Thyroid gland (tissue), 4 donors: ENCODE measurements at regions not wholly inside any gene's neighbourhood (a gene's known extent, or its start where the extent isn't known, plus 50 kb on each side); places are given as distances from the start of the nearest gene placed in this dataset.

Experiments used
- DNase-seq, 2 donors: peaks; one replicate each; pipeline ENCODE4 v3.0.0-alpha.2; 2019
- H3K27ac ChIP-seq, 3 donors: fragments of 200-600 bp; sonication (generic); 1 replicate in 2 of 3; 2 replicates in 1 of 3; pipeline ENCODE4 v1.5.1; 2016 to 2019; ENCODE audit warnings: mild to moderate bottlenecking in 1 of 3, moderate library complexity in 1 of 3
- H3K27me3 ChIP-seq: fragments of 200-600 bp; sonication (generic); one replicate; pipeline ENCODE4 v1.5.1; 2019
- H3K36me3 ChIP-seq, 2 donors: fragments of 200-600 bp; sonication (generic); one replicate each; pipeline ENCODE4 v1.5.1; 2016 to 2019
- H3K4me1 ChIP-seq, 2 donors: fragments of 200-600 bp; sonication (generic); one replicate each; pipeline ENCODE4 v1.5.1; 2017 to 2019
- H3K4me3 ChIP-seq, 3 donors: fragments of 200-600 bp; sonication (generic); replicated peaks in 1 of 3; 1 replicate in 2 of 3; 2 replicates in 1 of 3; pipeline ENCODE4 v1.5.1; 2016; ENCODE audit warnings: mild to moderate bottlenecking in 1 of 3
- H3K9me3 ChIP-seq: fragments of 200-600 bp; sonication (generic); one replicate; pipeline ENCODE4 v1.5.1; 2017
- POLR2A ChIP-seq, 2 donors: fragments of 450-650 bp; IDR thresholded peaks; one replicate each; pipeline ENCODE4 v1.6.1; 2017; ENCODE audit warnings: antibody characterized with exemption in 2 of 2, mild to moderate bottlenecking in 2 of 2, moderate library complexity in 1 of 2
- WGBS, 2 donors: methylation state at CpG; one replicate each; pipeline ENCODE4 v1.1.5; 2017; 5-methylcytosine and 5-hydroxymethylcytosine counted together
- intact Hi-C: fragments of 100-400 bp; cut with DNase I; formaldehyde crosslinking; loops from one replicate; pipeline ENCODE4 v1.15.1; 2023
- TF ChIP-seq, protein P1 (sequence below), 6 experiments: fragments of 200-600 bp in 3 of 6; fragments of 450-650 bp in 3 of 6; sonication (generic) in 3 of 6; IDR thresholded peaks; one replicate each; pipeline ENCODE4 v1.5.1; 2016 to 2019; ENCODE audit warnings: antibody characterized with exemption in 6 of 6, mild to moderate bottlenecking in 2 of 6, inconsistent platforms in 1 of 6, moderate library complexity in 1 of 6

DNA sequence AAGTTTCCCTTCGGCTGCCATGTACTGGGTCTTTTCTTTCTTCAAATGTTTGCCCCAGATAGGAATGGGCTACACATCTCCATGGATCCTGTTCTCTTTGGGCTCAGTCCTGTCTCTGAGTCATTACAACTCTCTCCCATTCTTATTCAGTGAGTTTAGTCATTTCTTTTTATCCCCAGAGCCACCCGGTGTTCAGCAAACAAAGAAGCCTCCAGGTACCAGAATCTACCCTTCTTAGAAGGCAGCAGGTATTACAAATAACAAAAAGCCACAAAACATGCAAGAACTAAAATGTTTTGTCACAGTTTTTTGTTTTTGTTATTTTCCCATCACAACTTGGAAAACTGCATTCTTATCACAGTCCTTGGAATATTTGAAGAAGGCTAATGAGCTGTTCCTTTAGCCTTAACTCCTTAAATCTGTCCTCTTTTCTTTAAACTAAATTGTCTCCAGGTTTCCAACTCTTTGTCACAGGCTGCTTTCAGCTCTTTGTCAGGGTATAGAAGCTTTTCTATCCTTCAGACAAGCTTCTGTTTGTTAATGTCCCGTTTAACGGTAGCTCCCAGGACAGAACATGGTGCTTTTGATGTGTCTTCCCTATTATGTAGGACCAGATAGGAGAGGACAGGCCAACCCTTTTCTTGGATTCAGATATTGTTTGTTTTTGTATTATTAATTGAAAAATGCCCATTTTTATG, 215.5 kb upstream of the HTR2A start:
- Histone ChIP-seq H3K36me3 (no peaks in the 10 kb centered on the region), H3K4me1 (no peaks in the 10 kb centered on the region), H3K4me3 (no peak overlapping the region), H3K27me3 (no peaks in the 10 kb centered on the region), H3K27ac (no peak overlapping the region), H3K9me3 (no peaks in the 10 kb centered on the region)
- DNase-seq = no peak
- WGBS, 2 donors = 71 to 77% methylated on average over 4 of the region's 4 CpGs
- TF ChIP-seq, protein P1, sequence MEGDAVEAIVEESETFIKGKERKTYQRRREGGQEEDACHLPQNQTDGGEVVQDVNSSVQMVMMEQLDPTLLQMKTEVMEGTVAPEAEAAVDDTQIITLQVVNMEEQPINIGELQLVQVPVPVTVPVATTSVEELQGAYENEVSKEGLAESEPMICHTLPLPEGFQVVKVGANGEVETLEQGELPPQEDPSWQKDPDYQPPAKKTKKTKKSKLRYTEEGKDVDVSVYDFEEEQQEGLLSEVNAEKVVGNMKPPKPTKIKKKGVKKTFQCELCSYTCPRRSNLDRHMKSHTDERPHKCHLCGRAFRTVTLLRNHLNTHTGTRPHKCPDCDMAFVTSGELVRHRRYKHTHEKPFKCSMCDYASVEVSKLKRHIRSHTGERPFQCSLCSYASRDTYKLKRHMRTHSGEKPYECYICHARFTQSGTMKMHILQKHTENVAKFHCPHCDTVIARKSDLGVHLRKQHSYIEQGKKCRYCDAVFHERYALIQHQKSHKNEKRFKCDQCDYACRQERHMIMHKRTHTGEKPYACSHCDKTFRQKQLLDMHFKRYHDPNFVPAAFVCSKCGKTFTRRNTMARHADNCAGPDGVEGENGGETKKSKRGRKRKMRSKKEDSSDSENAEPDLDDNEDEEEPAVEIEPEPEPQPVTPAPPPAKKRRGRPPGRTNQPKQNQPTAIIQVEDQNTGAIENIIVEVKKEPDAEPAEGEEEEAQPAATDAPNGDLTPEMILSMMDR (IDR thresholded peaks at IDR 0.05) = no peak
- no peak for TF ChIP-seq POLR2A (IDR thresholded peaks at IDR 0.05)
- intact Hi-C loops = no loop called here

DNA sequence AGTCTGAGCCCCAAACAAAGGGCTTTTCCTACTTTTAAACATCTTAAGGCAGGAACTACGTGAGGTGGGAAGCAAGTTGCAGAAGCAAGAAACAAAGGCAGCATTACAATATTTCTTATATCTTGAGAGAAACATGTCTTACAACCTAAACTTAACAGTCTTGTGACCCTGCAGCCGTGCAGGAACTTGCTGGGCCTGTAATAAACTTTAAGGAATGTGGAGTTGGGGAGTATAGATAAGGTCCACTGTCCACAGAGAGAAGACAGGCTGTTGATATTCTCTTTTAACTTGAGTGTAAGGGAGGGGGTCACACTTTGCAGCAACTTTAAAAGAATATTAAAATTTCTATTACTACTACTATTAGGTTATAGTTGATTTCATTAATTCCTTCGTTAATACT, 214.6 kb upstream of the HTR2A start:
- Histone ChIP-seq H3K9me3 (no peaks in the 10 kb centered on the region), H3K4me3 (no peak overlapping the region), H3K27ac (no peak overlapping the region), H3K27me3 (no peaks in the 10 kb centered on the region), H3K36me3 (no peaks in the 10 kb centered on the region), H3K4me1 (no peaks in the 10 kb centered on the region)
- intact Hi-C loops = no loop called here
- WGBS, 2 donors = 81 to 89% methylated on average over 3 of the region's 3 CpGs
- TF ChIP-seq, protein P1 (IDR thresholded peaks at IDR 0.05) = no peak
- TF ChIP-seq POLR2A (IDR thresholded peaks at IDR 0.05) = no peak
- DNase-seq = no peak

DNA sequence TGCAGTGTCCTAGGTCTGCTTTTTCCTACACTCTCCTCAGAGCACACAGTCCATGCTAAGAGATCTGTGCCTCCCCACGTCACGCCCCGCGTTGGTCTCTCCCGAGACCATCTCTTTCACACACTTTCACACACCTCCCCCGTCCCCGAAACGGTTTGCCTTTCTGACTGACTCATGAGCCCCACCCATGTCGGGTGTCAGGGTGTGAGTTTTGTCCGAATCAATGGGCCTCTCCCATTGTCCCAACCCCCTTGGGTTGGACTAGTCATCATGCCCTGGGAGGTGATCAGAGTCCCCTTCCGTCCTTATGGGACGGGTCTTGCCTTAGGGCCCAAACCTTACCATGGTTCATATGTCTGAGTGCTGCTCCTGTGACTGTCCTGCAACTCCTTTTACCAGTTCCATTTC, 214.0 kb upstream of the HTR2A start:
- Histone ChIP-seq H3K27ac (no peak overlapping the region), H3K4me3 (no peak overlapping the region), H3K36me3 (no peaks in the 10 kb centered on the region), H3K4me1 (no peaks in the 10 kb centered on the region), H3K9me3 (no peaks in the 10 kb centered on the region), H3K27me3 (no peaks in the 10 kb centered on the region)
- 92 to 93% methylated on average over 12 of the region's 12 CpGs for WGBS, 2 donors
- TF ChIP-seq POLR2A (IDR thresholded peaks at IDR 0.05) = no peak
- TF ChIP-seq, protein P1 (IDR thresholded peaks at IDR 0.05) = no peak
- intact Hi-C loops = no loop called here
- no peak for DNase-seq

DNA sequence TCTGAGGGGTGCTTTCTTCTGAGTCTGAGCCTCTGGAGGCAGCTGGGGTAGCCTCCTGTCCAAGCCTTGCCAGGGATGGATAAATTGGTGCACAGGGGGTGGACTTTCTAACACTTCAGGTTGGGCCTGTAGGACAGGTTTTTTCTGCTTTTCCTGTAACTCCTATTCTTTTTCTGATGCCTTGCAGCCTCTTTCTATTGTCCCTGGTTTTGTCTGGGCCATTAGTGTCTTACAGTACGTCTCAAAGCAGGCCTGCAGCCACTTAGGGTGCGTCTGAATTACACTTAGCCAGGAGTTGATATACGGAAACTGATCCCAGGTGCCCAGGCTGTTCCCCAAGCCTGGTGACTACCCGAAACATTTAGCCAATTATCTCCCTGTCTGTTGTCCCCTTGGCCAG, 213.3 kb upstream of the HTR2A start:
- DNase-seq = no peak
- Histone ChIP-seq H3K27me3 (no peaks in the 10 kb centered on the region), H3K4me3 (no peak overlapping the region), H3K27ac (no peak overlapping the region), H3K4me1 (no peaks in the 10 kb centered on the region), H3K36me3 (no peaks in the 10 kb centered on the region), H3K9me3 (no peaks in the 10 kb centered on the region)
- intact Hi-C loops = no loop called here
- 86 to 89% methylated on average over 4 of the region's 4 CpGs for WGBS, 2 donors
- TF ChIP-seq, protein P1 (IDR thresholded peaks at IDR 0.05) = no peak

DNA sequence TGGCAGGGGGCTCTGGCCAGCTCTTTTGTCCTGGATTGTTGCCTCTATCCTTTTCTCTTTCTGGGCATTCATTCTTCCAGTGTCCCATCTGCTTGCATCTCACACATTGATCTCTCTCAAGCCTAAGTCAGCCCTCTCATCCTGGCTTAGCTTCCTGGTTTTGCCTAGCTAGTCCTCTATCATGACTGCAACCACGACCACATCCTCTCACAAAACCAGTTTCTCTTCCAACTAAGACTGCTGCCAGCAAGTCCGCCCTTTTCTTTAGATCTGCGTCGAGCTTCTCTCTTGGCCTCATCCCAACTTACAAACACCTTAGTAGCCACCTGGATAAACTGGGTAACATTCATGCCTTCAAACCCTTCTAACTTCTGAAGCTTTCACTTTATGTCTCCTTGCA, 212.2 kb upstream of the HTR2A start:
- intact Hi-C loops = no loop called here
- WGBS, 2 donors = 48 to 50% methylated on average over 4 of the region's 4 CpGs
- no peak for DNase-seq
- H3K4me3 ChIP-seq = no peak overlapping the region
- H3K27me3 ChIP-seq = no peaks in the 10 kb centered on the region
- H3K27ac ChIP-seq = no peak overlapping the region
- no peaks in the 10 kb centered on the region for H3K9me3 ChIP-seq
- no peaks in the 10 kb centered on the region for H3K4me1 ChIP-seq
- H3K36me3 ChIP-seq = no peaks in the 10 kb centered on the region
- TF ChIP-seq POLR2A (IDR thresholded peaks at IDR 0.05) = no peak
- TF ChIP-seq, protein P1 (IDR thresholded peaks at IDR 0.05) = no peak
